A549 (cell line): ENCODE measurements at regions not wholly inside any gene's neighbourhood (a gene's known extent, or its start where the extent isn't known, plus 50 kb on each side); places are given as distances from the start of the nearest gene placed in this dataset.

Experiments used
- ATAC-seq, 2 experiments: fragments of 200-7000 bp in 1 of 2; fragments of >200 bp in 1 of 2; cut with Nextera tagmentation in 1 of 2; cut with Tn5 transposase in 1 of 2; 3 replicates each; pipeline versions ENCODE4 v1.8.0 to v1.9.1; 2018 to 2020; ENCODE audit warnings: mild to moderate bottlenecking in 1 of 2, moderate library complexity in 1 of 2
- CTCF ChIA-PET: fragments of 300-600 bp; sonication (Branson Sonifier 250); formaldehyde crosslinking; extraction: SDS; loops from one replicate; lab custom pipeline; 2021; ENCODE audit warnings: antibody characterized with exemption, inconsistent platforms; lab: Yijun Ruan, JAX
- POLR2A ChIA-PET: fragments of 350-600 bp; formaldehyde crosslinking; extraction: SDS; loops from one replicate; lab custom pipeline; 2021; ENCODE audit warnings: antibody characterized with exemption, inconsistent platforms; lab: Yijun Ruan, JAX
- DNase-seq, 2 experiments: peaks; one replicate each; pipeline versions ENCODE4 v3.0.0 to v3.0.0-alpha.2; 2011 to 2016; ENCODE audit warnings: low read depth in 1 of 2, low spot score in 1 of 2
- FAIRE-seq: peaks from 2 replicates; lab custom pipeline; 2011; peaks lifted over from hg19 to GRCh38; lab: Jason Lieb, UNC
- H3K27ac ChIP-seq, 2 experiments: fragments of >200 bp; sonication (Bioruptor Twin); formaldehyde crosslinking; 3 replicates each; pipeline ENCODE4 v1.5.1; 2016 to 2017
- H3K4me1 ChIP-seq: fragments of >200 bp; sonication (Bioruptor Twin); formaldehyde crosslinking; 3 replicates; pipeline ENCODE4 v1.6.1; 2016
- H3K4me2 ChIP-seq: fragments of >200 bp; sonication (Bioruptor Twin); formaldehyde crosslinking; 3 replicates; pipeline ENCODE4 v1.6.1; 2016
- H3K4me3 ChIP-seq: fragments of >200 bp; sonication (Bioruptor Twin); formaldehyde crosslinking; 3 replicates; pipeline ENCODE4 v1.5.1; 2016
- H3K9me3 ChIP-seq: fragments of >200 bp; sonication (Bioruptor Twin); formaldehyde crosslinking; 3 replicates; pipeline ENCODE4 v1.6.1; 2016
- BHLHE40 ChIP-seq: IDR thresholded peaks from 2 replicates; pipeline ENCODE4 v1.6.1; 2012; ENCODE audit warnings: low read depth, low read length, inconsistent platforms
- CBX2 ChIP-seq: fragments of 200-600 bp; sonication (generic); IDR thresholded peaks from 2 replicates; pipeline ENCODE4 v1.6.1; 2016; ENCODE audit warnings: low read depth, mild to moderate bottlenecking, borderline replicate concordance
- CHD2 ChIP-seq: fragments of 150-350 bp; IDR thresholded peaks from 2 replicates; pipeline ENCODE4 v1.6.1; 2014; ENCODE audit warnings: low read length; ENCODE audit not compliant: partially characterized antibody
- CHD4 ChIP-seq: fragments of 200-600 bp; sonication (generic); IDR thresholded peaks from 2 replicates; pipeline ENCODE4 v1.6.1; 2016; ENCODE audit warnings: antibody characterized with exemption, mild to moderate bottlenecking, borderline replicate concordance
- EHF ChIP-seq: fragments of 250-450 bp; sonication (Bioruptor Pico); IDR thresholded peaks from 2 replicates; pipeline ENCODE4 v1.5.0; 2020; ENCODE audit warnings: mild to moderate bottlenecking
- ESRRA ChIP-seq: fragments of 150-350 bp; IDR thresholded peaks from 2 replicates; pipeline ENCODE4 v1.6.1; 2014; ENCODE audit warnings: mild to moderate bottlenecking, low read length, borderline replicate concordance
- GATA3 ChIP-seq: IDR thresholded peaks from 2 replicates; pipeline ENCODE4 v1.6.1; 2012; ENCODE audit warnings: borderline replicate concordance
- HDAC2 ChIP-seq: fragments of 200-600 bp; sonication (generic); IDR thresholded peaks from 2 replicates; pipeline ENCODE4 v1.6.1; 2016
- HOXA7 ChIP-seq: fragments of 250-450 bp; sonication (Bioruptor Pico); IDR thresholded peaks from 2 replicates; pipeline ENCODE4 v1.5.0; 2020; ENCODE audit warnings: mild to moderate bottlenecking, moderate library complexity
- HOXB13 ChIP-seq: fragments of 250-450 bp; sonication (Bioruptor Pico); IDR thresholded peaks from 2 replicates; pipeline ENCODE4 v1.5.0; 2020; ENCODE audit warnings: low read depth, mild to moderate bottlenecking, moderate library complexity
- KDM5A ChIP-seq: fragments of 200-600 bp; sonication (generic); IDR thresholded peaks from 2 replicates; pipeline ENCODE4 v1.6.1; 2016; ENCODE audit warnings: antibody characterized with exemption, mild to moderate bottlenecking
- MAFK ChIP-seq: fragments of 450-650 bp; IDR thresholded peaks from 2 replicates; pipeline ENCODE4 v1.6.1; 2014; ENCODE audit not compliant: partially characterized antibody
- MAZ ChIP-seq: fragments of 150-350 bp; IDR thresholded peaks from 2 replicates; pipeline ENCODE4 v1.6.1; 2014; ENCODE audit warnings: antibody characterized with exemption, low read depth, low read length, borderline replicate concordance
- POLR2A ChIP-seq: IDR thresholded peaks from 2 replicates; pipeline ENCODE4 v1.6.1; 2012; ENCODE audit warnings: mild to moderate bottlenecking, low read length
- POLR2AphosphoS2 ChIP-seq: conservative IDR thresholded peaks from 2 replicates; pipeline ENCODE4 v1.6.1; 2012; ENCODE audit warnings: low read length, improper control_type of control experiment, inconsistent platforms
- ZC3H11A ChIP-seq: fragments of 450-650 bp; IDR thresholded peaks from 2 replicates; pipeline ENCODE4 v1.6.1; 2014; ENCODE audit warnings: antibody characterized with exemption, mild to moderate bottlenecking
- ZSCAN20 ChIP-seq: fragments of 250-450 bp; sonication (Bioruptor Pico); IDR thresholded peaks from 2 replicates; pipeline ENCODE4 v1.8.0; 2022; ENCODE audit warnings: mild to moderate bottlenecking, moderate library complexity
- WGBS: methylation state at CpG from one replicate; pipeline ENCODE4 v1.1.6; 2017; ENCODE audit errors: missing lambda C conversion rate; 5-methylcytosine and 5-hydroxymethylcytosine counted together
- TF ChIP-seq, protein P1 (sequence below): fragments of >200 bp; sonication (Bioruptor Twin); formaldehyde crosslinking; IDR thresholded peaks from 2 replicates; pipeline ENCODE4 v1.6.1; 2016
- TF ChIP-seq, protein P2 (sequence below): fragments of 150-350 bp; IDR thresholded peaks from 2 replicates; pipeline ENCODE4 v1.6.1; 2014; ENCODE audit warnings: low read depth, mild to moderate bottlenecking, low read length
- TF ChIP-seq, protein P3 (sequence below): fragments of 450-650 bp; IDR thresholded peaks from 2 replicates; pipeline ENCODE4 v1.6.1; 2014; ENCODE audit warnings: antibody characterized with exemption
- TF ChIP-seq, protein P4 (sequence below): fragments of 200-600 bp; sonication (generic); IDR thresholded peaks from 2 replicates; pipeline ENCODE4 v1.6.1; 2016; ENCODE audit warnings: antibody characterized with exemption, mild to moderate bottlenecking, moderate library complexity
- TF ChIP-seq, protein P5 (sequence below): IDR thresholded peaks from 2 replicates; pipeline ENCODE4 v1.6.1; 2012; ENCODE audit warnings: low read depth, borderline replicate concordance

DNA sequence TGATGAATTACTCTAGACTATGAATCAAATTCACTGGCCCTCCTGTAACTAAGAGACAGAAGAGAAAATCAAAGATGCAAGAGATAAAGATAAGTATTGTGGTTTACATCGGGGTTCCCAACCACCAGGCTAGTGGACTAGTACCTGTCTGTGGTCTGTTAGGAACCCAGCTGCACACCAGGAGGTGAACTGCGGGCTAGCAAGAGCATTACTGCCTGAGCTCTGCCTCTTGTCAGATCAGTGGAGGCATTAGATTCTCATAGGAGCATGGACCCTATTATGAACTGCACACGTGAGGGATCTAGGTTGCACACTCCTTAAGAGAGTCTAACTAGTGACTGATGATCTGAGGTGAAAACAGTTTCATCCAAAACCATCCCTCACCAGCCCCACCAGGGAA is 58.9 kb upstream of the DUSP10 start:
- no peak for ATAC-seq
- TF ChIP-seq, protein P1, sequence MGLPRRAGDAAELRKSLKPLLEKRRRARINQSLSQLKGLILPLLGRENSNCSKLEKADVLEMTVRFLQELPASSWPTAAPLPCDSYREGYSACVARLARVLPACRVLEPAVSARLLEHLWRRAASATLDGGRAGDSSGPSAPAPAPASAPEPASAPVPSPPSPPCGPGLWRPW = no peak
- TF ChIP-seq, protein P2, sequence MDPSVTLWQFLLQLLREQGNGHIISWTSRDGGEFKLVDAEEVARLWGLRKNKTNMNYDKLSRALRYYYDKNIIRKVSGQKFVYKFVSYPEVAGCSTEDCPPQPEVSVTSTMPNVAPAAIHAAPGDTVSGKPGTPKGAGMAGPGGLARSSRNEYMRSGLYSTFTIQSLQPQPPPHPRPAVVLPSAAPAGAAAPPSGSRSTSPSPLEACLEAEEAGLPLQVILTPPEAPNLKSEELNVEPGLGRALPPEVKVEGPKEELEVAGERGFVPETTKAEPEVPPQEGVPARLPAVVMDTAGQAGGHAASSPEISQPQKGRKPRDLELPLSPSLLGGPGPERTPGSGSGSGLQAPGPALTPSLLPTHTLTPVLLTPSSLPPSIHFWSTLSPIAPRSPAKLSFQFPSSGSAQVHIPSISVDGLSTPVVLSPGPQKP = no peak
- TF ChIP-seq POLR2AphosphoS2 = no peak
- no peak for TF ChIP-seq GATA3
- TF ChIP-seq BHLHE40 = no peak
- TF ChIP-seq, all 56 proteins: peak for 0
- no peak for DNase-seq
- no peak overlapping the region for H3K4me2 ChIP-seq
- H3K4me3 ChIP-seq = no peak overlapping the region
- no peak for FAIRE-seq
- H3K4me1 ChIP-seq = peaks cover 12% of the 10 kb centered on the region; the same call in 2 of the 3 replicates
- 32% methylated on average over 3 of the region's 3 CpGs for WGBS
- H3K27ac ChIP-seq = no peak overlapping the region
- no peaks in the 10 kb centered on the region; the same call in 2 of the 3 replicates for H3K9me3 ChIP-seq
- CTCF ChIA-PET = interaction anchor here (0.5 kb wide), 1 partner anchor 53 kb away, joined by 3 read pairs; no protein-coding TSS in a partner anchor
- POLR2A ChIA-PET = no interaction called here

DNA sequence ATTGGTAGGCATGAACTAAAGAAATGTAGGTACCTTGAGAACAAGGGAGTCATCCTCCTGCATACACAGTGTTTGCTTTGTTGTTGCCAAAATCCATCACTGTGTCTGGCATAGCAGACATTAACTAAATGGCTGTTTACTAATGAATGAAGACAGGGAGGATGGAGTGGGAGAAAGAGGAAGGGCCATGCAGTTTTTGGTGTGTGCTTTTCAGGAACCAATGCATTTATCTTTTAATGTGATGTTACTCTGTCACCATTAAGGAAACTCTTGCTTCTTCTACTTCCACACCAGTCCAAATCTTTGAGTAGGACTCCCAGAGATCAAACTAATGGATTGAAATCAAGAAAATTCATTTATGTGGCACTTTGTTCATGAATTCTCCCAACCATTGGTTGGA is 55.6 kb upstream of the DUSP10 start:
- Histone ChIP-seq H3K4me1 (peaks cover 9% of the 10 kb centered on the region; the same call in 2 of the 3 replicates), H3K9me3 (no peaks in the 10 kb centered on the region; the same call in 2 of the 3 replicates), H3K27ac (no peak overlapping the region), H3K4me2 (no peak overlapping the region), H3K4me3 (no peak overlapping the region)
- DNase-seq (no peak), ATAC-seq (no peak), FAIRE-seq (no peak)
- ChIA-PET POLR2A (no interaction called here), CTCF (no interaction called here)
- TF ChIP-seq HOXA7 (CRISPR knock-in tag) = no peak
- no peak for TF ChIP-seq MAFK
- TF ChIP-seq, all 56 proteins: peak for 0

DNA sequence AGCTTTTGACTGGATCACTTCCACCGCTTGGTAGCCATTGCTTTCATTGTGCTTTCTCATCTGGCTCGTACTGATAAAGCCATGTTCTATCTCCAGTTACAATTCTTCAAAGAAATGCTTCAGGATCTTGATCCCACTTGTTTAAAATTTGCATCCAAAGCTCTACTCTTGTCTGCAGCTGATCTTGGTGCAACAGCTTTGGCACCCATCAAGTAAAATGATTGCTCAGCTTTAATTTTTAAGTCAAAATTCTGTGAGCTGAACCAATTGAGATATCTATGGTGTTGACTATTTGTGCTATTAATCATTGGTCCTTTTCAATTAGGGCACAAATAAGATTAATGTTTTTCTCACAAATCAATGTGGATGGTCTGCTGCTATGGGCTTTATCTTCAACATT is 54.8 kb upstream of the DUSP10 start:
- CTCF ChIA-PET = interaction anchor here (1.0 kb wide), 1 partner anchor 21 kb away, joined by 3 read pairs; no protein-coding TSS in a partner anchor
- no peaks in the 10 kb centered on the region; the same call in 2 of the 3 replicates for H3K9me3 ChIP-seq
- TF ChIP-seq MAZ (no peak), MAFK (peak; percentile 22)
- TF ChIP-seq, all 56 proteins: peak for 1
- H3K4me1 ChIP-seq = peaks cover under 1% of the 10 kb centered on the region; the same call in 2 of the 3 replicates
- POLR2A ChIA-PET = no interaction called here
- DNase-seq (no peak), FAIRE-seq (no peak), ATAC-seq (no peak)
- H3K4me3 ChIP-seq = no peak overlapping the region
- 56% methylated on average over 2 of the region's 2 CpGs for WGBS
- no peak overlapping the region for H3K4me2 ChIP-seq
- H3K27ac ChIP-seq = no peak overlapping the region

DNA sequence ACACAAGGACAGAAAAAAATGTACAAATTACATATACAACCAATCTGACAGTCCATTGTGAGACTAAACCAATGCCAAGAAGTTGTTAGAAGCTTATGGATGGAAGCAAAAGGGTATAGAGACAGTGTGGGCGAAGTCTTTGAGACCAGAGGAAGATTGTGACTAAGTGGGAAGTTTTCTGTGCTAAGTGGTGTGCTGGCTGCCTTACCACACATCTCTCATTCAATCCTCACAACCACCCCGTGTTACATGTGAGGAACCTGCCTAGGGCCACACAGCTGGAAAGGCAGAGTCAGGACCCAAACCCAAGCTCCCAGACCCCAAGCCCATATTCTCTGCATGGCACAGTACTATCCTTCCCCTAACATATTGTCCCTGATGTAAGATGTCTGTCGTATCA is 53.5 kb upstream of the DUSP10 start:
- ATAC-seq (no peak), FAIRE-seq (no peak), DNase-seq (no peak)
- ChIA-PET CTCF (interaction anchor here (1.0 kb wide), 1 partner anchor 660 kb away, joined by 3 read pairs; no protein-coding TSS in a partner anchor), POLR2A (no interaction called here)
- H3K9me3 ChIP-seq = no peaks in the 10 kb centered on the region; the same call in 2 of the 3 replicates
- no peak for TF ChIP-seq CHD2
- no peak for TF ChIP-seq EHF (CRISPR knock-in tag)
- TF ChIP-seq ZSCAN20 (CRISPR knock-in tag) = no peak
- no peak for TF ChIP-seq HDAC2
- no peak for TF ChIP-seq ZC3H11A
- no peak for TF ChIP-seq HOXB13
- H3K4me1 ChIP-seq = no peaks in the 10 kb centered on the region
- WGBS = 36% methylated on average over 3 of the region's 3 CpGs
- H3K4me3 ChIP-seq = no peak overlapping the region
- H3K27ac ChIP-seq = no peak overlapping the region
- H3K4me2 ChIP-seq = no peak overlapping the region

DNA sequence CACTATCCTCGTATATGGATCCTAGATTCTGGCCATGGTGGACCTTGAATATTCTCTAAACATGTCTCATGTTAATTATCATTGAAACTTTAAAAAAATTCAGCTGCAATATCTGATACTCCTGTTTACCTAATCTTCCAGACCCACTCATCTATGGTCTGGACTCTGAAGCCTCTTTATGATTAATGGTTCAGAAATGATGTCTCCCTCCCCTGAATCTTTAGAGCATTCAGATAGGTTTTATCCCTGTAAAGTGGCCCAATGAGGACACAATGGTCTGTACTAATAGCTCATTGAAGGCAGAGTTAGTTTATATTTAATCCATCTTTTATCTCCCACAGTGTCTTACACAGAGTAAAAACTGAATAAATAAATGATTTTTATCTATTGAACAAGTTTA is 53.0 kb upstream of the DUSP10 start:
- ChIA-PET CTCF (interaction anchor here (0.9 to 1.0 kb wide), 2 partner anchors 53 to 661 kb away, joined by 3 read pairs; partner anchors contain the start of gene DUSP10), POLR2A (no interaction called here)
- H3K4me3 ChIP-seq = no peak overlapping the region
- FAIRE-seq = no peak
- ATAC-seq = no peak
- no peak for DNase-seq
- no peaks in the 10 kb centered on the region; the same call in 2 of the 3 replicates for H3K9me3 ChIP-seq
- H3K27ac ChIP-seq = no peak overlapping the region
- 26% methylated on average over 1 of the region's 1 CpG for WGBS
- H3K4me1 ChIP-seq = no peaks in the 10 kb centered on the region
- H3K4me2 ChIP-seq = no peak overlapping the region
- TF ChIP-seq, protein P3, sequence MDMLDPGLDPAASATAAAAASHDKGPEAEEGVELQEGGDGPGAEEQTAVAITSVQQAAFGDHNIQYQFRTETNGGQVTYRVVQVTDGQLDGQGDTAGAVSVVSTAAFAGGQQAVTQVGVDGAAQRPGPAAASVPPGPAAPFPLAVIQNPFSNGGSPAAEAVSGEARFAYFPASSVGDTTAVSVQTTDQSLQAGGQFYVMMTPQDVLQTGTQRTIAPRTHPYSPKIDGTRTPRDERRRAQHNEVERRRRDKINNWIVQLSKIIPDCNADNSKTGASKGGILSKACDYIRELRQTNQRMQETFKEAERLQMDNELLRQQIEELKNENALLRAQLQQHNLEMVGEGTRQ = no peak
- TF ChIP-seq POLR2A = no peak
- no peak for TF ChIP-seq CBX2
- TF ChIP-seq ESRRA = no peak
- no peak for TF ChIP-seq CHD4
- no peak for TF ChIP-seq POLR2AphosphoS2
- TF ChIP-seq, protein P4, sequence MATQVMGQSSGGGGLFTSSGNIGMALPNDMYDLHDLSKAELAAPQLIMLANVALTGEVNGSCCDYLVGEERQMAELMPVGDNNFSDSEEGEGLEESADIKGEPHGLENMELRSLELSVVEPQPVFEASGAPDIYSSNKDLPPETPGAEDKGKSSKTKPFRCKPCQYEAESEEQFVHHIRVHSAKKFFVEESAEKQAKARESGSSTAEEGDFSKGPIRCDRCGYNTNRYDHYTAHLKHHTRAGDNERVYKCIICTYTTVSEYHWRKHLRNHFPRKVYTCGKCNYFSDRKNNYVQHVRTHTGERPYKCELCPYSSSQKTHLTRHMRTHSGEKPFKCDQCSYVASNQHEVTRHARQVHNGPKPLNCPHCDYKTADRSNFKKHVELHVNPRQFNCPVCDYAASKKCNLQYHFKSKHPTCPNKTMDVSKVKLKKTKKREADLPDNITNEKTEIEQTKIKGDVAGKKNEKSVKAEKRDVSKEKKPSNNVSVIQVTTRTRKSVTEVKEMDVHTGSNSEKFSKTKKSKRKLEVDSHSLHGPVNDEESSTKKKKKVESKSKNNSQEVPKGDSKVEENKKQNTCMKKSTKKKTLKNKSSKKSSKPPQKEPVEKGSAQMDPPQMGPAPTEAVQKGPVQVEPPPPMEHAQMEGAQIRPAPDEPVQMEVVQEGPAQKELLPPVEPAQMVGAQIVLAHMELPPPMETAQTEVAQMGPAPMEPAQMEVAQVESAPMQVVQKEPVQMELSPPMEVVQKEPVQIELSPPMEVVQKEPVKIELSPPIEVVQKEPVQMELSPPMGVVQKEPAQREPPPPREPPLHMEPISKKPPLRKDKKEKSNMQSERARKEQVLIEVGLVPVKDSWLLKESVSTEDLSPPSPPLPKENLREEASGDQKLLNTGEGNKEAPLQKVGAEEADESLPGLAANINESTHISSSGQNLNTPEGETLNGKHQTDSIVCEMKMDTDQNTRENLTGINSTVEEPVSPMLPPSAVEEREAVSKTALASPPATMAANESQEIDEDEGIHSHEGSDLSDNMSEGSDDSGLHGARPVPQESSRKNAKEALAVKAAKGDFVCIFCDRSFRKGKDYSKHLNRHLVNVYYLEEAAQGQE = no peak
- TF ChIP-seq KDM5A = no peak
- TF ChIP-seq, protein P5, sequence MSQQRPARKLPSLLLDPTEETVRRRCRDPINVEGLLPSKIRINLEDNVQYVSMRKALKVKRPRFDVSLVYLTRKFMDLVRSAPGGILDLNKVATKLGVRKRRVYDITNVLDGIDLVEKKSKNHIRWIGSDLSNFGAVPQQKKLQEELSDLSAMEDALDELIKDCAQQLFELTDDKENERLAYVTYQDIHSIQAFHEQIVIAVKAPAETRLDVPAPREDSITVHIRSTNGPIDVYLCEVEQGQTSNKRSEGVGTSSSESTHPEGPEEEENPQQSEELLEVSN = no peak
